ENCODE measurements at regions not wholly inside any gene's neighbourhood (a gene's known extent, or its start where the extent isn't known, plus 50 kb on each side); places are given as distances from the start of the nearest gene placed in this dataset.

GRCh38 chr7:68243128-68243527 is 1246.5 kb downstream of the TYW1 start:
- TF ChIP-seq CREB1 (CRISPR knock-in tag; IDR thresholded peaks at IDR 0.05; ENCODE audit: low read depth) (no peak), ZNF331 (CRISPR knock-in tag; IDR thresholded peaks at IDR 0.05; ENCODE audit: low read depth) (no peak), EZH2phosphoT487 (IDR thresholded peaks at IDR 0.05; ENCODE audit: unreplicated experiment) (no peak), ETS1 (IDR thresholded peaks at IDR 0.05) (no peak), STAT1 (IDR thresholded peaks at IDR 0.05; ENCODE audit: unreplicated experiment) (no peak), EZH2 (IDR thresholded peaks at IDR 0.05; ENCODE audit: low read depth, unreplicated experiment) (no peak), POLR2AphosphoS5 (IDR thresholded peaks at IDR 0.05; ENCODE audit: low read depth) (no peak)
- TF ChIP-seq, protein P1, sequence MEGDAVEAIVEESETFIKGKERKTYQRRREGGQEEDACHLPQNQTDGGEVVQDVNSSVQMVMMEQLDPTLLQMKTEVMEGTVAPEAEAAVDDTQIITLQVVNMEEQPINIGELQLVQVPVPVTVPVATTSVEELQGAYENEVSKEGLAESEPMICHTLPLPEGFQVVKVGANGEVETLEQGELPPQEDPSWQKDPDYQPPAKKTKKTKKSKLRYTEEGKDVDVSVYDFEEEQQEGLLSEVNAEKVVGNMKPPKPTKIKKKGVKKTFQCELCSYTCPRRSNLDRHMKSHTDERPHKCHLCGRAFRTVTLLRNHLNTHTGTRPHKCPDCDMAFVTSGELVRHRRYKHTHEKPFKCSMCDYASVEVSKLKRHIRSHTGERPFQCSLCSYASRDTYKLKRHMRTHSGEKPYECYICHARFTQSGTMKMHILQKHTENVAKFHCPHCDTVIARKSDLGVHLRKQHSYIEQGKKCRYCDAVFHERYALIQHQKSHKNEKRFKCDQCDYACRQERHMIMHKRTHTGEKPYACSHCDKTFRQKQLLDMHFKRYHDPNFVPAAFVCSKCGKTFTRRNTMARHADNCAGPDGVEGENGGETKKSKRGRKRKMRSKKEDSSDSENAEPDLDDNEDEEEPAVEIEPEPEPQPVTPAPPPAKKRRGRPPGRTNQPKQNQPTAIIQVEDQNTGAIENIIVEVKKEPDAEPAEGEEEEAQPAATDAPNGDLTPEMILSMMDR (conservative IDR thresholded peaks at IDR 0.05; ENCODE audit: low read depth in 2 of 2) = no peak
